ENCODE measurements at regions not wholly inside any gene's neighbourhood (a gene's known extent, or its start where the extent isn't known, plus 50 kb on each side); places are given as distances from the start of the nearest gene placed in this dataset.

- DNase-seq (ENCODE audit: low read depth, low spot score): no peak
These were observed 279.2 kb upstream of the RPL38 start for GRCh38 chr17:73924114-73924908.

GRCh38 chr17:73924909-73925186 is 278.6 kb upstream of the RPL38 start:
- no peak for DNase-seq (ENCODE audit: low read depth, low spot score)

GRCh38 chr17:73929860-73930430 is 273.5 kb upstream of the RPL38 start:
- DNase-seq (ENCODE audit: low read depth, low spot score): no peak

- DNase-seq (ENCODE audit: low read depth, low spot score): no peak
These were observed 271.2 kb upstream of the RPL38 start for GRCh38 chr17:73932216-73932749.

GRCh38 chr17:73933164-73933766 is 270.2 kb upstream of the RPL38 start:
- no peak for DNase-seq (ENCODE audit: low read depth, low spot score)

- no peak for DNase-seq (ENCODE audit: low read depth, low spot score)
These were observed 269.6 kb upstream of the RPL38 start for GRCh38 chr17:73933871-73934270.

GRCh38 chr17:73934696-73935095 is 268.8 kb upstream of the RPL38 start:
- DNase-seq (ENCODE audit: low read depth, low spot score): no peak

- no peak for DNase-seq (ENCODE audit: low read depth, low spot score)
These were observed 266.4 kb upstream of the RPL38 start for GRCh38 chr17:73936908-73937627.

- DNase-seq (ENCODE audit: low read depth, low spot score): no peak
These were observed 264.8 kb upstream of the RPL38 start for GRCh38 chr17:73938706-73939105.

GRCh38 chr17:73939806-73940205 is 263.7 kb upstream of the RPL38 start:
- DNase-seq (ENCODE audit: low read depth, low spot score): no peak

- no peak for DNase-seq (ENCODE audit: low read depth, low spot score)
These were observed 263.0 kb upstream of the RPL38 start for GRCh38 chr17:73940511-73940910.

- no peak for DNase-seq (ENCODE audit: low read depth, low spot score)
These were observed 261.5 kb upstream of the RPL38 start for GRCh38 chr17:73941919-73942530.

GRCh38 chr17:73942703-73943415 is 260.6 kb upstream of the RPL38 start:
- DNase-seq (ENCODE audit: low read depth, low spot score): no peak

GRCh38 chr17:73943416-73944110 is 259.9 kb upstream of the RPL38 start:
- no peak for DNase-seq (ENCODE audit: low read depth, low spot score)

GRCh38 chr17:73944366-73944765 is 259.1 kb upstream of the RPL38 start:
- no peak for DNase-seq (ENCODE audit: low read depth, low spot score)

GRCh38 chr17:73947281-73947965 is 256.1 kb upstream of the RPL38 start:
- DNase-seq (ENCODE audit: low read depth, low spot score): no peak

- no peak for DNase-seq (ENCODE audit: low read depth, low spot score)
These were observed 255.5 kb upstream of the RPL38 start for GRCh38 chr17:73947966-73948355.

GRCh38 chr17:73949903-73950592 is 253.4 kb upstream of the RPL38 start:
- DNase-seq (ENCODE audit: low read depth, low spot score): no peak

- no peak for DNase-seq (ENCODE audit: low read depth, low spot score)
These were observed 252.9 kb upstream of the RPL38 start for GRCh38 chr17:73950593-73950914.
